HG03469 (cell line): ENCODE measurements at regions not wholly inside any gene's neighbourhood (a gene's known extent, or its start where the extent isn't known, plus 50 kb on each side); places are given as distances from the start of the nearest gene placed in this dataset.

Source experiments
- ATAC-seq: cut with Tn5 transposase; IDR thresholded peaks from one replicate; pipeline ENCODE4 v1.9.1; 2021; ENCODE audit warnings: mild to moderate bottlenecking, moderate library complexity, moderate number of reproducible peaks; ENCODE audit not compliant: unreplicated experiment

GRCh38 chr1:172946814-172947507 lies 103.8 kb downstream of the TNFSF18 start:
- ATAC-seq: no peak

GRCh38 chr1:172948457-172948856 lies 102.3 kb downstream of the TNFSF18 start:
- no peak for ATAC-seq

GRCh38 chr1:172949096-172949495 lies 101.6 kb downstream of the TNFSF18 start:
- no peak for ATAC-seq

- no peak for ATAC-seq
Observed at GRCh38 chr1:172950528-172950927, 100.2 kb downstream of the TNFSF18 start.

GRCh38 chr1:172951730-172952365 lies 98.9 kb downstream of the TNFSF18 start:
- ATAC-seq: no peak

GRCh38 chr1:172952516-172952915 lies 98.2 kb downstream of the TNFSF18 start:
- ATAC-seq: no peak

- no peak for ATAC-seq
Observed at GRCh38 chr1:172954476-172955150, 96.1 kb downstream of the TNFSF18 start.

GRCh38 chr1:172955161-172955815 lies 95.5 kb downstream of the TNFSF18 start:
- ATAC-seq: no peak

GRCh38 chr1:172956871-172957270 lies 93.9 kb downstream of the TNFSF18 start:
- no peak for ATAC-seq

- ATAC-seq: no peak
Observed at GRCh38 chr1:172957491-172957890, 93.2 kb downstream of the TNFSF18 start.

GRCh38 chr1:172959571-172959970 lies 91.2 kb downstream of the TNFSF18 start:
- ATAC-seq: no peak

- no peak for ATAC-seq
Observed at GRCh38 chr1:172960019-172960418, 90.7 kb downstream of the TNFSF18 start.

GRCh38 chr1:172960454-172961208 lies 90.1 kb downstream of the TNFSF18 start:
- no peak for ATAC-seq

GRCh38 chr1:172964864-172965263 lies 85.9 kb downstream of the TNFSF18 start:
- no peak for ATAC-seq

- no peak for ATAC-seq
Observed at GRCh38 chr1:172966844-172967540, 83.7 kb downstream of the TNFSF18 start.

- ATAC-seq: no peak
Observed at GRCh38 chr1:172967936-172968335, 82.8 kb downstream of the TNFSF18 start.

- ATAC-seq: no peak
Observed at GRCh38 chr1:172969611-172970010, 81.1 kb downstream of the TNFSF18 start.

- no peak for ATAC-seq
Observed at GRCh38 chr1:172970186-172970585, 80.6 kb downstream of the TNFSF18 start.

- no peak for ATAC-seq
Observed at GRCh38 chr1:172971241-172971640, 79.5 kb downstream of the TNFSF18 start.

GRCh38 chr1:172972258-172972657 lies 78.5 kb downstream of the TNFSF18 start:
- ATAC-seq: no peak
